ENCODE measurements at regions not wholly inside any gene's neighbourhood (a gene's known extent, or its start where the extent isn't known, plus 50 kb on each side); places are given as distances from the start of the nearest gene placed in this dataset.
"Not testable (repeated sequence)": the region's sequence is repeated elsewhere in the genome, so short reads cannot be mapped to it uniquely, and the experiment has no call there.

DNA sequence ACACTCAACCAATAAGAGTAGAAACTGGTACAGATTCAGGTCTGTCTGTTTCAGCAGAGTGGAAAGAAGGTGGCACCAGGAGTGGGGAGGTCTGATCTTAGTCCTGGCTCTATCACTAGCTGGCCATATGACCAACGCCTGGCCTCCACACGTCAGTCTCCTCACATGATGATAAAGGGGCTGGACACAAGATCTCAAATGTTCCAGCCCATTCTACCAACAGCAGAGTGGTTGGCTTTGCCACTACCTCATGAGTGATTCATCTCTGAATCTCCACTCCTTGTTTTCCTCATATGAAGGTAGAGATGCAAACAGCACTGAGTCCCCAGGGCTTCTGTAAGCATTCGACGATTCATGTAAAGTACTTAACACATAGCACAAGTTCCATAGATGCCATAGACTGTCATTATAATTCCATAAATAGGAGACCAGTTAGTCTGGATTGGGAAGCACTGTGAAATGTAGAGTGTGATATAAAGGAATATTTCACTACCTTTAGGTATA is 281.9 kb upstream of the ASIC2 start:
- no peak for FAIRE-seq

- not testable (repeated sequence) for FAIRE-seq
Observed at GRCh38 chr17:33579740-33580139, 286.6 kb upstream of the ASIC2 start.

DNA sequence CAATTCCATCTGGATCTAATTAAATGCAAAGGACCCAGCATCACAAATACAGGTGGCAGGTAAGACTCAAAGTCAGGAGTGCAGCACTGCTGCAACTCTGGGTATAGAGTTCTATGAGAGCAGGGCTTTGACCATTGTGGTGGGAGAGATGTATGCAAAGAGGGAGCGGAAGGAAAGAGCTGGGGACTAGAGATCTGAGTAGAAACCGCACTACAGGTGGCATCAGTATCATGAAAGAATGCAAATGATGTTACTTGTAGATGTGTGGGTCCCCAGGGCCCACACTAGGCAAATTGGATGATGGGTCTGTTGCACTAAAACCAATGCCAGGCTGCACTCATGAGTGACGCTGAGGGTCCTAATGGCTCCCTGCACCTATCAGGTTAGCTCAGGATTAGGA is 287.1 kb upstream of the ASIC2 start:
- FAIRE-seq = no peak

DNA sequence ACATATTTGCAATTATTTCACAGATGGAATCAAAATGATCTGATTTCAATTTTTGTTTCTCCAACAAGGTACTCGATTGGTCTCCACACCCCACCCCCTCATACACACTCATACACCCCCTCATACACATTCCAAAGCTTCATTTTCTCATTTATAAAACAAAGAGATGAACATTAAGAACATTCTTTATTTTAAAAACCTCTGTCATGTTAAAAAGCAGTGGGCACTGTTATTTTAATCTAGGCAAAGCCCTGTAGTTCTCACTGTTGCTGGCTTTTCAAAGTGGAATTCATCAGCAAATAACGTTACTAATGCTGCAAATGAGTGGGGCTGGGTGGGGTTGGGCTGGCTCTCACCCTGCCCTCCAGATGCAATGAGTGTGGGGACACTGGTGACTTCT is 289.6 kb upstream of the ASIC2 start:
- no peak for FAIRE-seq

- FAIRE-seq = no peak
Observed at GRCh38 chr17:33583518-33584417, 290.7 kb upstream of the ASIC2 start.

DNA sequence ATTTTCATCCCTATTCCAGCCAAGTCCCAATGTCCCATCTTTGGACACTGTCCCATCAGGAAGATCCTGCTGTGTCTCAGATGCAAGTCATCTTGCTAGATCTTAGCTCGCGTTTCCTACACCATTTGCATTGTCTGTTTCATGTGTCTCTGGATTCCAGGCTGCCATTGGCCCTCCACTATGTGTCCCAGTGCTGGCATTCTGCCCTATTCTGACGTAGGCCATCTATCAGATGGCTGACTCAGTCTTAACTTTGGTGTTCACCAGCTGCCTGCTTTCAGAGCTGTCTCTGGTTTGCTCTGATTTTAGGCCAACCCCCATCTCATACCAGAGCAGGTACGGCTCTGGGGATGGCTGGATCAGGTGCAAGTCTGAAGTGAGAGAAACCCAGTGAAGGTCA is 300.9 kb upstream of the ASIC2 start:
- FAIRE-seq = no peak

DNA sequence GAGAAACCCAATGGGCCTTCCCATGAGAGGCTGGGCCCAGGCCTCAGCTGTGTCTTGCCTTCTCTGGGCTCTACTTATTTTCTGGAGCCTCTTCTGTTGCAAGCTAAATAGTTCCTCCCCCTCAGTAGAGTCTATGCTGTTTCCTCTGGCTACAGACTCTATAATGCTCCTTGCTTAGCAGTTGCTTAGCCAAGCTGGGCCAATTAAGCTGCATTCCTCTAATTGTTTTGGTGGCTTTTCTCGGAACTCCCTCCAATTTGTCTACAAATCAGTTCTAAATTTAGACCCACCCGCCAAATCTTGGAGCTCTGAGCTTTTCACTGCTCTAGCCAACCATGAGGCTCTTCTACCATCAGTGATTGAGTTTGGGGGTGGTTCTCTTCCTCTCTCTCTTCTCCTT is 302.7 kb upstream of the ASIC2 start:
- no peak for FAIRE-seq

DNA sequence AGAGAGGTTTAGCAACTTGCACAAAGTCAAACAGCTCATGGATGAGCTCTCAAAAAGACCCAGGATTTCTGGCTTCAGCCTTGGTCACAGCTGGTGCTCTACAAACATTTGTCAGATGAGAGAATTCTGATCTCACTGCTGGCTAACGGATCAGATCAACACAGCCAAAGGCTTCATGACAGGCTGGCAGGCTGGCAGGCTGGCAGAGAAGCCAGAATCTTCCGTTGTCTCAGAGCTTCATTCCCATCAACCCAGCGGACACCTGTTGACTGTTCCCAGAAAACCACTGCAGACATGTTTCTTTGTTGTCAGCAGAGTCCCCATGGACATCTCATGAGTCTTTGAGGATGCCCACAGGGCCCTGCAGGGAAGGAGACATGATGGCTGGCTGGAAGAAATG is 303.8 kb upstream of the ASIC2 start:
- no peak for FAIRE-seq

DNA sequence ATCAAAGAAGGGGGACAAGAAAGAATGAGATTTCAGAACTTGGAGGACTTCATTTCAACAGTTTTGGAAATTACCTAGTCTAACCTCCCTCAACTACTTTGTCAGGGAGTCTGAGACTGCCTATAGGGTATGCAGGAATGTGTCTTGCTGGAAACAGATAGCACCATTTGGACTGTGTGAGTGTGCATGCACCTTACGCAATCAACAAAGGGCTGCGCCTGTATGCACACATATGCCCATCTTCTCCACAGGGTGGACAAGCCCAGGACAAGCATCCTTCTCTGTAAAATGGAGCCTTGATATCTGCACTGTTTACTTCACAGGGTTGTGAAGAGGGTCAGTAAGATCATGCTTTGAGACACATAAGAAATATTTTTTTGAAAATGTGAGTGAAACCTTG is 305.7 kb upstream of the ASIC2 start:
- FAIRE-seq = no peak

DNA sequence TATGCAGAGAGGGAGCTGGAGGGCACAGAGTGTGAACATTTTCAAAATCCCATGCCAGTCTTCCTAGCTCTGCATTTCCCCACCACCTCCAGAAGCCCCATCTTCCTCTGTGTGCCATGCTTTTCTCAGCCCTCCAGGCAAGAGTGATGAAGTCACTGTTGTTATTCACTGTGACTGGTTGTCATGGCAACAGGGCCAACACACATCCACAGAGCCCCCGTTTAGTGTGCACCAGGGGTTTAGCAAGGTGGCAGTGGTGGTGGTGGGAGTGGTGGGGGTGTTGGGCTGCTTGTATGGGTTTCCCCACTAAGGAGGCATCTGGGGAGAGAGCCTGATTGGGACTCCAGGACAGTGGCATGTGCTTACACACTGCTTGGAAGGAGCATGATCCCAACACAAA is 309.9 kb upstream of the ASIC2 start:
- no peak for FAIRE-seq

DNA sequence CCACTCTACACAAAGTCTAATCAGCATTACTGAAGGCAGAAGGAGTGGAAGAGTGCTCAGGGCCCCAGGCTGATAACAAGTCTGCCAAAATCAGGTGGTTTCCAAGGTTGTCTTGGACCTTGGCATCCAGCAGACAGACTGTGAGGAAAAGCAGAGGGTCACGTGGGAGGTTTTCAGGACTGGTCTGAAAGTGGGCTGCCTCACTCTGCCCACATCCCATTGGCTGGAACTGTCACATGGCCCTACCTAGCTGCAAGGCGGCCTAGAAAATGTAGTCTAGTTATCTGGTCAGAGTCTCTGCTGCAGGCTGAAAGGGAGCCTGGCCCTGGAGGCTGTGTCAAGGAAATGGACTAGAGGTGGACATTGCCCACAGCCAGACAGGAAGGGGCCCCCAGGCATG is 310.7 kb upstream of the ASIC2 start:
- no peak for FAIRE-seq

DNA sequence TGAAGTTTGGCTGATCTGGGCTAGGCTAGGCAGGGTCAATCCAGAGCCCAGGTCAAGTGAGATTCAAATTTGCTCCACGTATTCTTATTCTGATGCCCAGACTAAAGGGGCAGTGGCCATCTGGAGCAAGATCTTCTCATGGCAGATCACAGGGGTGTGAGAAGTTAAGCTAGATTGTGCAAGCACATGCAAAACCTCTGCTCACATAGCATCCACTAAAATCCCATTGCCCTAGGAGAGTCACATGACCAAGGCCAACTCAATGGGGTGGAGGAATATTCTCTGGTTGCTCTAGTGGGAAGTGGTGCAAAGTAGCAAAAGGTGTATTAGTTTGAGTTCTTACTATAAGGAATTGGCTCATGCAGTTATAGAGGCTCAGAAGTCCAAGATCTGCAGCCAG is 318.4 kb upstream of the ASIC2 start:
- FAIRE-seq = no peak

DNA sequence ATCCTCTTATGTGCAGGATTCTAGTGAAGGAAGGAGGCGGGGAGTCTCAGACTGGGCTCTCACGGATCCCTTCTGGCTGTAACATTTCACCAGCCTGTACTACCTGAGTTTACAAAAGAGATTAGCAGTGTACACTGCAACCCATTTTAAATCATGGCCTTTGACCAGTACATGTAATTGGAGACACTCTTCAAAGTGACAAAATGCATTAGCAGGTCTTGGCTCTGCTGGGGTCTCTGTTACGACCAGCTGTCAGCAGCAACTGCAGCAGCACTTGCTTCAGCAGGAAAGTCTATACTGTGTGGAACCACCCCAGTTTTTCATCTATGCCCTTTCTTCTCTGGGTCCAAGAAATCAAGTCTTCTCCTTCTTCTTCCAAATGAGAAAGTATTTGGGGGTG is 322.8 kb upstream of the ASIC2 start:
- no peak for FAIRE-seq

GRCh38 chr17:33623841-33624240 is 330.7 kb upstream of the ASIC2 start:
- no peak for FAIRE-seq

DNA sequence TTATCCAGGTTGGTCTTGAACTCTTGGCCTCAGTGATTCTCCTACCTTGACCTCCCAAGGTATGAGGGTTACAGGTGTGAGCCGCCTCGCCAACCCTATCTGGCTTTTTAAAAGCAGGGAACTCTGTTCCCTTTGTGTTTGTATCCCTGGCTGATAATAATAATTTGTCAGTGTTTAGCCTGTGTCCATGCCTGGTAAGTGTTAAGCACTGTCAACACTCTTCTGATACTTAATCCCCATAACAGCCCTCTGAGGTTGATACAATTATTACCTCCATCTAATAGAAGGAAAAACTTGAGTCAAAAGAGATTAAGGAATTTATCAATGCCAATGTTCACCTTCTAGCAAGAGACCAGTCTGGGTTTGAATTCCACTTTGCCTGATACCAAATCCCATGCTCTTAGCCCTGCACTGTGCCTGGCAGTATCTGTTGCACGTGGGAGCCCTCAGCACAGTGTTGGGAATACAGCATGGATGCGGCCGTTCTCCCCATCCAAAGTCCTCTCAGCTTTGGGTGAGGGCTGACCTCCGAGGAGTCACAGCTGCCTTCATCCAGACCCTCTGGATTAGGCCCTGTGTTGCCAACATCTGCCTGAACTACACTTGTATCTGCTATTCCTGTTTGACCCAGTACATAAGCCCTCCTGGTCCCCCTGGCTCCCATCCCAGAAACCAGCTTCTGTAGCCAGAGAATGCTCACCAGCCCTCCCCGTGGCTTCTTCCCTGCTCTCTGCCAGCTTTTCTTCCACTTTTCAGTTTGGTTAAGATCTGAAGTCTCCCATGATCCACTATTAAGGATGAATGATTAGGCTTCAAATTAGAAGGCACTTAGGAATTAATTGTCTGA is 335.6 kb upstream of the ASIC2 start:
- no peak for FAIRE-seq

DNA sequence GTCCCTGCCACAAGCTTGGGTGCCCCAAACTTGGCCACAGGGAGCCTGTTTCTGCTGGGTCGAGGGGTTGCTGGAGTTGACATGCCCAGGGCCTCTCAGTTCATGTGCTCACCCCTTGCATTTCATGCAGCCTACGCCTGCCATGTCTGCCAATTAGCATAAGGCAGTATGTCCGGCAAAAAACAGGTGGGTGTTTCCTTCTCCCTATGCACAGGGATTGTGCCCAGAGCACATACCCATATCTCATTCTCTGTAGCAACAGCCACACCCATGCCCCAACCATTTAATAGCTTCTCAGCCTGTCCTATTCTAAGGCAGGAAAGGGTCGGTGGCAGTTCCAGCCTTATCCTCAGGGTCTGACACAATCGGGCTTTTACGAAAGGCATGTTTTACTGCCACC is 340.4 kb upstream of the ASIC2 start:
- FAIRE-seq = no peak

- FAIRE-seq = no peak
Observed at GRCh38 chr17:33637534-33637933, 344.4 kb upstream of the ASIC2 start.

DNA sequence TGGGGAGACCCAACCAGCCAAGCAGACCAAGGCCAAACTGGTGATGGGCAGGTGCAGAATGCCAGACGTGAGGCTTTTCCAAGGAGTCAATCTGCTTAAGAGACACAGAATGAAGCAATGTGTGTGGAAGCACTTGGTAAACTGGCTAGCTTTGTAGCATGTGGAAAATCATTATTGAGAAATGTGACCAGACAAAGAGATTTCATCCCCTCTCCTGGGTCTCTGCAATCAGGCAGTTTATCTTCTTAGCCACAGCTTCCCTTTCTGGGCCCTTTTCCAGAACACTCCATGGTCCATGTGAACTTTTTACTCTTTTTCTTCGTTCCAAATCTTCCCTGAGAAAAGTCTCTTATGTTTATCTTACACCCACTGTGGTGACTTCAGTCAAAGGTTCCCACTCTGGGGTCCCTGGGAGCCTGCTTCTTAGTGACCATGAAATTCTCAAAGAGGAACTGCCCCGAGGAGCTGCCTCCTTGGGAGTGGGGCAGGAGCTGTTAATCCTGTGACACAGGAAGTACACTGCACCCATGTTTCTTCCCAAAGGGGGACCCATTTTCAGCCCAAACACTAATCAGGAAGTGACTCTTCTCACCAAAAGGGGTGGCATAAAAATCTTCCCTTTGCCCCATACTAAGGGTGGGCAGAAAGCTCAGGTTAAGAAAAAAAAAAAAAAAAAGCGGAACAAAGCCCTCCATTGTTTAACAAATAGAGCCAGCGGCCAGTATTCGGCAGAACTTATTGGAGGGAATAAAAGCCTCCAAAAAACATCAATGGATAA is 346.2 kb upstream of the ASIC2 start:
- no peak for FAIRE-seq

- no peak for FAIRE-seq
Observed at GRCh38 chr17:33640629-33641028, 347.5 kb upstream of the ASIC2 start.

GRCh38 chr17:33642002-33642401 is 348.9 kb upstream of the ASIC2 start:
- FAIRE-seq = no peak

DNA sequence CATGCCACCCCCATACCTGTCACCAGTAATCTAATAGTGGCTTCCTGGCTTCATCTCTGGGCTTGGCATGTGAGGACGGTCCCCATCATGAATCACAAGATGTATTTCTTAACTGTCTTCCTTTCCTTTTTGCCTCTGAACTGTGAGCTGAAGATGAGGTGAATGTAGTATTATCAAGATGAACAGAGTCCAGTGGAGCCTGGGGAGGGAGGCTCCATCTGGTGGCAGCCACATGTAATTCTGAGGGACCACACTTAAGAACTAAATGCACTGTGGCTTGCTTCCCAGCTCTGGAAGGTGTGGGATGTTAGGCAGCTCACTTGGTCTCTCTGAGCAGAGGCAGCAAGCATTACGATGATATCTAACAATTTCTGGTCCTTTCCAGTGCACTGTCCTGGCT is 354.9 kb upstream of the ASIC2 start:
- FAIRE-seq = no peak

GRCh38 chr17:33650304-33650703 is 357.2 kb upstream of the ASIC2 start:
- no peak for FAIRE-seq

DNA sequence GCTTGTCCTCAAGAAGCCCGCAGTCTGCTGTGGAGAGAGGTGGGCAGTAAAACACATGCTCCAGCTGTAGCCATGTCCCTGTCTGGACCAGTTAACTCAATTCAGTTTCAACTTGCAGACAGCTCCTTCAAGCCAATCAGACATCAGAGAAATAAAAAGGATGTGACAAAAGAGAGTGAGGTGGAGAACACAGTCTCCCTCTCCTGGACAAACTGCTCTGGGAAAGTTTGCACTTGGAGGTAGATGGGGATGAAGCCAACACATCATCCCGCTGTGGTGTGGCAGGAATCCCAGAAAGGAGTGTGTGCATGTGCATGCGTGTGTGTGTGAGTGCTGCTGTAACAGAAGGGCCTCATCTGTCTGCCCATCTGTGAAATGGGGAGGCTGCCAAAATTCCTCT is 358.6 kb upstream of the ASIC2 start:
- no peak for FAIRE-seq

Measured in G401.6 (cell line).